Effector CD8-positive, alpha-beta T cell (primary cell): ENCODE measurements at regions not wholly inside any gene's neighbourhood (a gene's known extent, or its start where the extent isn't known, plus 50 kb on each side); places are given as distances from the start of the nearest gene placed in this dataset.
"Not testable (repeated sequence)": the region's sequence is repeated elsewhere in the genome, so short reads cannot be mapped to it uniquely, and the experiment has no call there.

ENCODE experiments used
- DNase-seq: peaks from one replicate; lab custom pipeline; 2025; lab: John Stamatoyannopoulos, UW

GRCh38 chr4:13678186-13678924, 50.8 kb upstream of the BOD1L1 start:
- DNase-seq, result no peak

DNA sequence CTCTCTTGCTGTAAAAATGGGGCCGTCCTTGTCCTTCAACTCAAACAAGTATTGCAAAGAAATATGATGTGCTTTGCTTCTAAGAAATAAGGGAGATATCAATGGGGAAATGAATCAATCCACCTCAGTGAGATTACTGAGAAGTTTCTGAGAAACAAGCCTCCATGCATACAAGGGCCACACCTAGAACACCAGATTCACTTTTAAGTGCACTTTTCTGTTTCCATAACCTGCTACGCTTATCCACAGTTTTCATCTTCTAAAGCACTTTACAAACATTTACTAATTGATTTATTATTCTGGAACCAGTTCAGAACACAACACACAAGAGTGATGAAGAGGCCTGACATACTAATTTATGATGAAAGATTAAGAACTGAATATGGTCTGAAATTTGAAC, 54.0 kb upstream of the BOD1L1 start:
- DNase-seq, result no peak

DNA sequence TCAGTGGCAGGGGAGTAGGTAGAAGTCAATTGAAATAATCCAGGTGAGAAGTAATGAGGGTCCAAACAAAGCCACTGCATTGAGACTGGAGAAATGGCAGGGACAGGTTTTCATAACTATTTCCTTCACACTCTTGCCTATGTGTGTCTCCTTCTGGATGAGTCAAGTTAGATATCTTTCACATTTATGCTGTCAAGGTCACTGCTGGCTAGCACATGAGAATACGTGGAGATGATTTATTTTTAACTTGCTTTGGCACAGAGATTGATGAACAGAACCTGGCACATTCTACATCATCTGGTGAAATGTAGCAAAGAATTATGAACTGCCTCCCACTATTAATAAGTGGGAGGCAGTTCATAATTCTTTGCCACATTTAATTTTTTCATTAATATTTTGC, 66.7 kb upstream of the BOD1L1 start:
- no peak for DNase-seq

DNA sequence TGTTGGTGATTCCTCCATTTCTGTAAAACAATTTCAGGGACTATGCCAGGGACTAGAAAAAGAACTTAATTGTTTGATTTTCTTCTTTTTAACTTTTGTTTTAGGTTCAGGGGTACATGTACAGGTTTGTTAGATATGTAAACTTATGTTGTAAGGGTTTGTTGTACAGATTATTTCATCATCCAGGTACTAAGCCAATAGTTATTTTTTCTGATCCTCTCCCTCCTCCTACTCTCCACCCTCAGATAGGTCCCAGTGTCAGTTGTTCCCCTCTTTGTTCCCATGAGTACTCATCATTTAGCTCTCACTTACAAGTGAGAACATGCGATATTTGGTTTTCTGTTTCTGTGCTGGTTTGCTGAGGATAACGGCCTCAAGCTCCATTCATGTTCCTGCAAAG, 70.8 kb upstream of the BOD1L1 start:
- no peak for DNase-seq

GRCh38 chr4:13700021-13700857, 72.7 kb upstream of the BOD1L1 start:
- DNase-seq, result no peak

GRCh38 chr4:13700858-13701140, 73.3 kb upstream of the BOD1L1 start:
- DNase-seq, result not testable (repeated sequence)

DNA sequence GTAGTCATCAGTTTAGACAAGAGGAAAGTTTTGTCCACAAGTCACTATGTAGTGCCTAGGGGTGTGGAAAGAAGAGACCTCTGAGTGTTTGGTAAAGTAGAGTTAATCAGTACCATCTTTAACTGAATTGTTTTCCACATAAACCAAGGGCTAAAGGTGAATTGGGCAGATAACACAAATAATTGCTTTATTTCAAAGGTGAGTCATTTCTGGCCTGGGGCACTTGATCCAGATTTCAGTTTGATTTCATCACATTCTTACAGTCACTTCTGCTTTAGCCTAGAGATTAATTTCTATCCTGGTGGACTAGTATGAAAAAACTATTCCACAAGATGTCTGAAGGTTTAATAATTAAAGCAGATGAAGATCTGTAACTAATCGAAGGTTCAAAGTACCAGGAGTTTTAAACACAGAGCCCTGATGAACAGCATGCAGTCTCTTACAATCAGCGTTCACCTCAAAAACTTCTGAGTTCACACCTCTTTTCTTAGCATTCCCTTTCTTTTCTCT, 74.5 kb upstream of the BOD1L1 start:
- no peak for DNase-seq

DNA sequence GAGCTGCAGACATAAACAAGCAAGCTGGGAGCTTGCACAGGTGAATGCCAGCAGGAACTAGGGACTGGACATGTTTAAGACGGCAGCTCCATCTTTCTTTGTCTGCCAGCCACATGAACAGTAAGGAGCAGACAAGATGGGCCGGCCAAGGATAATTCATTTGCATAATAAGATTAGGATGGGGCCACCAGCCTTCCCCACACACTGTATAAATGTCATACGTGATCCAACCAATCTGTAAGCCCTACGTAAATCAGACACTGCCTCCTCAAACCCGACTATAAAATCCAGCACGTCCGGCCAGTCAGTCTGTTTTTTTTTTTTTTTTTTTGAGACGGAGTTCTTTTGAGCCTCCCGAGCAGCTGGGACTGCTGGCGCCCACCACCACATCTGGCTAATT, 75.6 kb upstream of the BOD1L1 start:
- DNase-seq, result no peak

DNA sequence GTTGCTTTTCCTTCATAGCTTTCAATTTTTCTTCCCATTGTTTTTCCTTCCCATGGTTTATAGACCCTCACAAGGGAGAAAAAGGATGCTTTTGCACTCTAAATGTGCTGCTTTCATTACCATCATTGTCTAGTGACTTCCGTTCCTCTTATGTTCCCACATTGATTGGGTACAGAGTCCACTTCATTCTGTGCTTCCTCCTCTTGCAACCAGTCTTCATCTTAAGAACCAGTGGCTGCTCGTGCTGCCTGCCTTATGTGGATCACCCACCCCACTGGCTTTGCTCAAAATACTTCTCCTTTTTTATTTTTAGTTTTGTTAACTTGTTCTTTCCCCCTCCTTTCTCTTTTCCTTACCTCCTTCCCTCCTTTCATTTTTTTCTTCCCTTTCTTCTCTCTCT, 76.5 kb upstream of the BOD1L1 start:
- no peak for DNase-seq

GRCh38 chr4:13704761-13705160, 77.2 kb upstream of the BOD1L1 start:
- no peak for DNase-seq

DNA sequence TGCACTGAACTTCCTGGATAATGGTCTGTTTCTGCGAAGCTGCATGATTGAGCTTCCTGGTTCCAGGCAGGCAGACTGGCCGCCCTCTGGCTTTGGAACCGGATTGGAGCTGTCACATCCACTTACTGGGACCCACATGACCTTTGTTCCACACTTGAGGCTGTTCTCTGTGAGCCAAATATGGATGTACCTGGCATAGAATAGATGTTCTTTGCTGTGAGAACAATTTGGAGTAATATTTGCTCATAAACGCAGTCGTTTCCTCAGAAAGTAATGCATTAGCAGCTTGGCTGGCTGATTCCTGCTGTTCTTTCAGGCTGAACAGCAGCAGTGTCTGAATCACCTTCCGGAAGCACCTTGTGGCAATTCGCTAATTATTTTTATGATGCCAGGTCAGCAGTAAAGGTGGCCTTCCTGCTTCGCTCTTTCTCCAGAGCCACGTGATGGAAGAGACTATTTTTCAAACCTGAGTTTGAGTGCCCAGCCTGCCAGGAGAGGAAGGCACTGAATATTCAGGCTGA, 78.1 kb upstream of the BOD1L1 start:
- DNase-seq, result no peak

- no peak for DNase-seq
Observed at GRCh38 chr4:13706120-13706519, 78.6 kb upstream of the BOD1L1 start.

DNA sequence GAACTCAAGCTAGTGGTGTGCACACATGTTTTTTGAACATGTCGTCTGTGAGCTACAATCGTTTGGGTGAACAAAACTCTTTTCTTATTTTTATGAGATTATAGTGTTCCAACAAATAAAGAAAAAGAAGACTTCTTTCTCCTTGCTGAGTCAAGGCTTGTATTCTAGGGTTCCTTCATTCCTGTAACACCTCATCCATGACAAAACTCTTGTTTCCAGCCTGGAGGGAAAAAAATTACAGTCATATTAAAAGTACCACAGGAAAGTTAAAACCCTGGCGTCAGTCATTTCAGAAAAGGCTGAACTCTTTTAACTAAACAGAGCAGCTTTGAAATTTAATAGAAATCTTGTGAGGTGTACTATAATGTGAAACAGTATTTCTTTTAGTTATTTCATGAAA, 79.2 kb upstream of the BOD1L1 start:
- no peak for DNase-seq

- no peak for DNase-seq
Observed at GRCh38 chr4:13710246-13710885, 82.8 kb upstream of the BOD1L1 start.

GRCh38 chr4:13711233-13711785, 83.8 kb upstream of the BOD1L1 start:
- DNase-seq, result no peak

GRCh38 chr4:13721894-13722293, 94.4 kb upstream of the BOD1L1 start:
- DNase-seq, result no peak

DNA sequence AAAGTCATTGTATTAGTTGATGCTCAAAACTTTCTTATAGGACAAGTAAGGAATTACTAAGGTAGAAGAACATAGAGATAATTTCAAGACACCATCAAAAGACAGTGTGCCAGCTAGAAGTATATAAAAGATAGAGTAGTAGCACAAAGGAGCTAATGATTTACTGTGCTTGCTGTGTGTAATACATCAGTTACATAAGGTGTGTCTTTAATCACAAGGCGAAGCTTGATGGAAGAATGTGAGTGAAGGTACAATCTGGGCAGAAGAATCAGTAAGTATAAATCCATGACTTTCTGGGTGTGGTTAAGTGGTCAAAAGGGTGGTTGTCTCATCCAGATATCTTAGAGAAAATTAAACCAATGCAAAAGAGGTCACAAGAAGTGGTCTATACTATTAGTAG, 95.1 kb upstream of the BOD1L1 start:
- no peak for DNase-seq

- no peak for DNase-seq
Observed at GRCh38 chr4:13728761-13729160, 101.2 kb upstream of the BOD1L1 start.

- no peak for DNase-seq
Observed at GRCh38 chr4:13731019-13731418, 103.5 kb upstream of the BOD1L1 start.

DNA sequence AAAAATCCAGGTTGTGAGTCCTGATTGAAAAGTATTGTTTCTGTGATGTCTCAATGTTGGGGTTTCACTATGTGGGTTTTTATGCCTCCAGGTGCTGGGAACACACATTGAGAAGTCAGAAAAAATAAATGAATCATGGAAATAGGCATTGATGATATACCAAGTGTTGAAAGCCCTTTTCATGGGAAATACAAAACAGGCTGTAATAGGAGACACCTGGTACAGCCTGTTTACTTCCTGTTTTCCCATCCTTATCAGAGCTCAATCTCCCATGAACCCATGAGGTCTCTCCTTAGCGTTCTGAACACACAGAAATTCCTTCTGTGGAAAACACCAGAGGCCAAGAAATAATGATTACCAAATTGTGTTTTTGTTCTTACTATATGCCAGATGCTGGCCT, 106.3 kb upstream of the BOD1L1 start:
- no peak for DNase-seq

DNA sequence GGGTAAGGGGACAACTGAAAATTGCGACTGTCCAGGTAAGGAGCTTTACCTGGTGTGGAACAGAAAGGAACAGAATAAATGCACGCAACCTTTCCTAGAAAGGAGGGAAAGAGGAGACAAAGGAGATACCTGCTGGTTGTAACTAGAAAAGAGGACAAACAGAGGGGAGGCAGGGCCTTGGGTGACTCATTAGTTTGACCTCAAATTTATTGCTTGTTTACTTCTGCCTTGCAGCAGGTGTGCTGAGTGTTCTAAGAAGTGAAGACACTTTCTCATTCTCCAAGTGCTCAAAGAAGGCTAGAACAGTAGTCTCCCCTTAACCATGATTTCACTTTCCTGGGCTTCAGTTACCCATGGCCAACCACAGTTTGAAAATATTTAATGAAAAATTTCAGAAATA, 123.1 kb upstream of the BOD1L1 start:
- DNase-seq, result no peak

DNA sequence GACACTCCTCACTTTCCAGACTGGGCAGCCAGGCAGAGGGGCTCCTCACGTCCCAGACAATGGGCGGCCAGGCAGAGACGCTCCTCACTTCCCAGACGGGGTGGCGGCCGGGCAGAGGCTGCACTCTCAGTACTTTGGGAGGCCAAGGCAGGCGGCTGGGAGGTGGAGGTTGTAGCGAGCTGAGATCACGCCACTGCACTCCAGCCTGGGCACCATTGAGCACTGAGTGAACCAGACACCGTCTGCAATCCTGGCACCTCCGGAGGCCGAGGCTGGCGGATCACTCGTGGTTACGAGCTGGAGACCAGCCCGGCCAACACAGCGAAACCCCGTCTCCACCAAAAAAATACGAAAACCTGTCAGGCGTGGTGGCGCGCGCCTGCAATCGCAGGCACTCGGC, 134.1 kb upstream of the BOD1L1 start:
- DNase-seq, result not testable (repeated sequence)
